ENCODE measurements at regions not wholly inside any gene's neighbourhood (a gene's known extent, or its start where the extent isn't known, plus 50 kb on each side); places are given as distances from the start of the nearest gene placed in this dataset.

DNA sequence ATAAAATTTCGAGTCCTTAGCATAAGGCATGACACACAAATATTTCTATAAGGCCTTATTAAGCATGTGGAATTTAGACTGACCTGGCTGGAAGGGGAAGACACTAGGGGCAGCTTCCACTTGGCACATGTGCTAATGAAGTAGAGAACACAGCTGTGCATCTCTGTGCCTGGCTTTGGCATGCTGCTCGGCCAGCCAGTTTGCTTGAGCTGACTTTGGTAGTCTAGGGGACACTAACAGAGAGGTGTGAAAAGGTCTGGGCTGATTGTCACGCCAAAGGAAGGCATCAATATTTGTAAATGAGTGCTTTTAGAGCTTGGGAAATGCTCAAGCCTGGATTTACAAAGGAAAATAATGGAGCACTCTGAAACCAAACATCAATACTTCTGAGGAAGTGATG, 723.7 kb downstream of the PRELID2 start:
- ATAC-seq, result no peak
- TF ChIP-seq ESRRG (CRISPR knock-in tag; IDR thresholded peaks at IDR 0.05), result no peak
- TF ChIP-seq, protein P1, sequence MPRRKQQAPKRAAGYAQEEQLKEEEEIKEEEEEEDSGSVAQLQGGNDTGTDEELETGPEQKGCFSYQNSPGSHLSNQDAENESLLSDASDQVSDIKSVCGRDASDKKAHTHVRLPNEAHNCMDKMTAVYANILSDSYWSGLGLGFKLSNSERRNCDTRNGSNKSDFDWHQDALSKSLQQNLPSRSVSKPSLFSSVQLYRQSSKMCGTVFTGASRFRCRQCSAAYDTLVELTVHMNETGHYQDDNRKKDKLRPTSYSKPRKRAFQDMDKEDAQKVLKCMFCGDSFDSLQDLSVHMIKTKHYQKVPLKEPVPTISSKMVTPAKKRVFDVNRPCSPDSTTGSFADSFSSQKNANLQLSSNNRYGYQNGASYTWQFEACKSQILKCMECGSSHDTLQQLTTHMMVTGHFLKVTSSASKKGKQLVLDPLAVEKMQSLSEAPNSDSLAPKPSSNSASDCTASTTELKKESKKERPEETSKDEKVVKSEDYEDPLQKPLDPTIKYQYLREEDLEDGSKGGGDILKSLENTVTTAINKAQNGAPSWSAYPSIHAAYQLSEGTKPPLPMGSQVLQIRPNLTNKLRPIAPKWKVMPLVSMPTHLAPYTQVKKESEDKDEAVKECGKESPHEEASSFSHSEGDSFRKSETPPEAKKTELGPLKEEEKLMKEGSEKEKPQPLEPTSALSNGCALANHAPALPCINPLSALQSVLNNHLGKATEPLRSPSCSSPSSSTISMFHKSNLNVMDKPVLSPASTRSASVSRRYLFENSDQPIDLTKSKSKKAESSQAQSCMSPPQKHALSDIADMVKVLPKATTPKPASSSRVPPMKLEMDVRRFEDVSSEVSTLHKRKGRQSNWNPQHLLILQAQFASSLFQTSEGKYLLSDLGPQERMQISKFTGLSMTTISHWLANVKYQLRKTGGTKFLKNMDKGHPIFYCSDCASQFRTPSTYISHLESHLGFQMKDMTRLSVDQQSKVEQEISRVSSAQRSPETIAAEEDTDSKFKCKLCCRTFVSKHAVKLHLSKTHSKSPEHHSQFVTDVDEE (CRISPR knock-in tag; IDR thresholded peaks at IDR 0.05), result no peak
- TF ChIP-seq ZC3H10 (CRISPR knock-in tag; IDR thresholded peaks at IDR 0.05), result no peak
- TF ChIP-seq ISL1 (CRISPR knock-in tag; IDR thresholded peaks at IDR 0.05), result no peak
- TF ChIP-seq SNAI2 (CRISPR knock-in tag; IDR thresholded peaks at IDR 0.05), result no peak
- TF ChIP-seq TCF4 (CRISPR knock-in tag; IDR thresholded peaks at IDR 0.05; ENCODE audit: borderline replicate concordance), result no peak
- TF ChIP-seq OSR1 (CRISPR knock-in tag; IDR thresholded peaks at IDR 0.05), result no peak
- no peak for TF ChIP-seq RARB (CRISPR knock-in tag; IDR thresholded peaks at IDR 0.05)
- TF ChIP-seq CSDC2 (CRISPR knock-in tag; IDR thresholded peaks at IDR 0.05), result no peak
- TF ChIP-seq PPARA (CRISPR knock-in tag; IDR thresholded peaks at IDR 0.05; ENCODE audit: borderline replicate concordance), result no peak
- TF ChIP-seq, protein P2, sequence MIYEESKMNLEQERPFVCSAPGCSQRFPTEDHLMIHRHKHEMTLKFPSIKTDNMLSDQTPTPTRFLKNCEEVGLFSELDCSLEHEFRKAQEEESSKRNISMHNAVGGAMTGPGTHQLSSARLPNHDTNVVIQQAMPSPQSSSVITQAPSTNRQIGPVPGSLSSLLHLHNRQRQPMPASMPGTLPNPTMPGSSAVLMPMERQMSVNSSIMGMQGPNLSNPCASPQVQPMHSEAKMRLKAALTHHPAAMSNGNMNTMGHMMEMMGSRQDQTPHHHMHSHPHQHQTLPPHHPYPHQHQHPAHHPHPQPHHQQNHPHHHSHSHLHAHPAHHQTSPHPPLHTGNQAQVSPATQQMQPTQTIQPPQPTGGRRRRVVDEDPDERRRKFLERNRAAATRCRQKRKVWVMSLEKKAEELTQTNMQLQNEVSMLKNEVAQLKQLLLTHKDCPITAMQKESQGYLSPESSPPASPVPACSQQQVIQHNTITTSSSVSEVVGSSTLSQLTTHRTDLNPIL (CRISPR knock-in tag; IDR thresholded peaks at IDR 0.05; ENCODE audit: low read depth), result no peak
- TF ChIP-seq ZNF8 (CRISPR knock-in tag; IDR thresholded peaks at IDR 0.05), result no peak

DNA sequence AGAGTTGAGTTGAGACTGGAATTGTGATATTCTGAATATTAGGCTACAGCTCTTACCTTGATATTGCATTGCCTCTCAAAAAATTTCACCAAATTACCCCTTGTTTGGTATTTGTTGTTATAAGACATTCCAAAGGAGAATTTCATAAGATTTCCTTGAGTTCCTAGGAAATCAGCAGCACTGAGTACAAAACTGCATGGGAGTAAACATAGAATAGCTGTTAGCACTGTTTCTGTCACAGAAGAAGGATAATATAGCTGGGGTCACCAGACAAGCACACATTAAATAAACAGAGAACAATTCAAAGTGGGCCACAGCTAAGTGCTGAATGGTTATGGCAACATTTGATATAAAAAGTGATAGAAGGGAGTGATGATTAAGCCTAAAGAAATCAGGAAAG, 724.3 kb downstream of the PRELID2 start:
- TF ChIP-seq, protein P1 (CRISPR knock-in tag; IDR thresholded peaks at IDR 0.05), result no peak
- TF ChIP-seq, protein P3, sequence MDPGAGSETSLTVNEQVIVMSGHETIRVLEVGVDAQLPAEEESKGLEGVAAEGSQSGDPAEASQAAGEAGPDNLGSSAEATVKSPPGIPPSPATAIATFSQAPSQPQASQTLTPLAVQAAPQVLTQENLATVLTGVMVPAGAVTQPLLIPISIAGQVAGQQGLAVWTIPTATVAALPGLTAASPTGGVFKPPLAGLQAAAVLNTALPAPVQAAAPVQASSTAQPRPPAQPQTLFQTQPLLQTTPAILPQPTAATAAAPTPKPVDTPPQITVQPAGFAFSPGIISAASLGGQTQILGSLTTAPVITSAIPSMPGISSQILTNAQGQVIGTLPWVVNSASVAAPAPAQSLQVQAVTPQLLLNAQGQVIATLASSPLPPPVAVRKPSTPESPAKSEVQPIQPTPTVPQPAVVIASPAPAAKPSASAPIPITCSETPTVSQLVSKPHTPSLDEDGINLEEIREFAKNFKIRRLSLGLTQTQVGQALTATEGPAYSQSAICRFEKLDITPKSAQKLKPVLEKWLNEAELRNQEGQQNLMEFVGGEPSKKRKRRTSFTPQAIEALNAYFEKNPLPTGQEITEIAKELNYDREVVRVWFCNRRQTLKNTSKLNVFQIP (CRISPR knock-in tag; IDR thresholded peaks at IDR 0.05; ENCODE audit: borderline replicate concordance, low read depth), result no peak
- TF ChIP-seq ZNF70 (CRISPR knock-in tag; IDR thresholded peaks at IDR 0.05), result no peak
- no peak for TF ChIP-seq TOX (CRISPR knock-in tag; IDR thresholded peaks at IDR 0.05; ENCODE audit: borderline replicate concordance)
- TF ChIP-seq ZFP3 (CRISPR knock-in tag; IDR thresholded peaks at IDR 0.05), result no peak
- TF ChIP-seq, protein P2 (CRISPR knock-in tag; IDR thresholded peaks at IDR 0.05; ENCODE audit: low read depth), result no peak
- no peak for TF ChIP-seq BACH2 (CRISPR knock-in tag; IDR thresholded peaks at IDR 0.05; ENCODE audit: borderline replicate concordance)
- no peak for ATAC-seq

DNA sequence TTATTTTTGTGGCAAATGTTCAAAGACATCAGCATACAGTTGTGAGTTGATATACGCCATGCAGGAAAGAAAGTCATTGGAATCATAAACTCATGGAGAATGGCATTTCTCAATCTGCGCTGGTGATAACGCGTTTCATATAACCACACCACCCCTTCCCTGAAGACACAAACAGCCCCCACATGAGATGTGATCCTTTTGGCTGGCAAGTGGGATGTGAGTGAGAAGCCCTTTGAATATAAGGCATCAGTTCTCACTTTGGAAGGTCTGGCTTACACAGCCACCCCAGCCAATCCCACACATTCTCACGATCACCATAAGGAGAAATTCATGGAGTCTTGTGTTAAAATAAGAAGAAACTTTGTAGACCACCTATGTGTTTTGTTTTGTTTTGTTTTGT, 725.0 kb downstream of the PRELID2 start:
- no peak for ATAC-seq
- TF ChIP-seq, protein P1 (CRISPR knock-in tag; IDR thresholded peaks at IDR 0.05), result no peak
- TF ChIP-seq ARNTL (CRISPR knock-in tag; IDR thresholded peaks at IDR 0.05; ENCODE audit: borderline replicate concordance, low read depth), result no peak
- no peak for TF ChIP-seq RARB (CRISPR knock-in tag; IDR thresholded peaks at IDR 0.05)
- TF ChIP-seq SNAI2 (CRISPR knock-in tag; IDR thresholded peaks at IDR 0.05), result no peak
- no peak for TF ChIP-seq ZNF70 (CRISPR knock-in tag; IDR thresholded peaks at IDR 0.05)
- no peak for TF ChIP-seq ZFP3 (CRISPR knock-in tag; IDR thresholded peaks at IDR 0.05)
- TF ChIP-seq ZC3H10 (CRISPR knock-in tag; IDR thresholded peaks at IDR 0.05), result no peak
